ENCODE measurements at regions not wholly inside any gene's neighbourhood (a gene's known extent, or its start where the extent isn't known, plus 50 kb on each side); places are given as distances from the start of the nearest gene placed in this dataset.
A peak's percentile ranks its signal among the peaks of the same experiment; 100 is the strongest.

GRCh38 chr2:102082571-102083392 lies 59.8 kb upstream of the IL1R1 start:
- DNase-seq (peak in 2 of 5 donors; percentile 38 to 76), FAIRE-seq (no peak)
- Histone ChIP-seq H3K27me3 (ENCODE audit: control insufficient read depth, insufficient read depth, low read length) (no peaks in the 10 kb centered on the region), H3K9ac (ENCODE audit: low read length in 3 of 3) (no peak overlapping the region), H3K36me3 (ENCODE audit: control insufficient read depth in 2 of 3, insufficient read depth in 3 of 3, low read length in 3 of 3) (no peaks in the 10 kb centered on the region), H3K4me3 (ENCODE audit: low read length in 3 of 3) (no peak overlapping the region), H3K27ac (ENCODE audit: low read depth in 2 of 2, low read length in 2 of 2) (peak overlapping the region; percentile 1 to 45), H3K9me3 (ENCODE audit: control insufficient read depth in 2 of 3, insufficient read depth in 1 of 3, low read length in 3 of 3) (no peaks in the 10 kb centered on the region), H3K4me1 (ENCODE audit: control insufficient read depth in 2 of 3, insufficient read depth in 2 of 3, low read depth in 1 of 3, low read length in 3 of 3) (peaks cover 0 to 7% (median 3%) of the 10 kb centered on the region in 3 donors)
- intact Hi-C loops (cut with DNase I): no loop called here
- no peak for TF ChIP-seq CTCF (IDR thresholded peaks at IDR 0.05; ENCODE audit: borderline replicate concordance, extremely low read depth, insufficient read depth)

- no peaks in the 10 kb centered on the region for H3K36me3 ChIP-seq (ENCODE audit: control insufficient read depth in 2 of 3, insufficient read depth in 3 of 3, low read length in 3 of 3)
- no peak overlapping the region for H3K9ac ChIP-seq (ENCODE audit: low read length in 3 of 3)
- intact Hi-C loops (cut with DNase I): no loop called here
- FAIRE-seq: no peak
- H3K27me3 ChIP-seq (ENCODE audit: control insufficient read depth, insufficient read depth, low read length): no peaks in the 10 kb centered on the region
- peaks cover 0 to 7% (median 3%) of the 10 kb centered on the region in 3 donors for H3K4me1 ChIP-seq (ENCODE audit: control insufficient read depth in 2 of 3, insufficient read depth in 2 of 3, low read depth in 1 of 3, low read length in 3 of 3)
- DNase-seq: no peak
- no peaks in the 10 kb centered on the region for H3K9me3 ChIP-seq (ENCODE audit: control insufficient read depth in 2 of 3, insufficient read depth in 1 of 3, low read length in 3 of 3)
- peak overlapping the region in 1 of 2 donors; percentile 1 for H3K27ac ChIP-seq (ENCODE audit: low read depth in 2 of 2, low read length in 2 of 2)
- no peak for TF ChIP-seq CTCF (IDR thresholded peaks at IDR 0.05; ENCODE audit: borderline replicate concordance, extremely low read depth, insufficient read depth)
- H3K4me3 ChIP-seq (ENCODE audit: low read length in 3 of 3): no peak overlapping the region
Measured at GRCh38 chr2:102083393-102083703, 59.2 kb upstream of the IL1R1 start.

GRCh38 chr2:102084651-102085050 lies 57.9 kb upstream of the IL1R1 start:
- Histone ChIP-seq H3K4me3 (ENCODE audit: low read length in 3 of 3) (no peak overlapping the region), H3K36me3 (ENCODE audit: control insufficient read depth in 2 of 3, insufficient read depth in 3 of 3, low read length in 3 of 3) (no peaks in the 10 kb centered on the region), H3K27me3 (ENCODE audit: control insufficient read depth, insufficient read depth, low read length) (no peaks in the 10 kb centered on the region), H3K9me3 (ENCODE audit: control insufficient read depth in 2 of 3, insufficient read depth in 1 of 3, low read length in 3 of 3) (no peaks in the 10 kb centered on the region), H3K4me1 (ENCODE audit: control insufficient read depth in 2 of 3, insufficient read depth in 2 of 3, low read depth in 1 of 3, low read length in 3 of 3) (peaks cover 0 to 7% (median 3%) of the 10 kb centered on the region in 3 donors), H3K27ac (ENCODE audit: low read depth in 2 of 2, low read length in 2 of 2) (no peak overlapping the region), H3K9ac (ENCODE audit: low read length in 3 of 3) (no peak overlapping the region)
- DNase-seq: no peak
- intact Hi-C loops (cut with DNase I): no loop called here
- no peak for TF ChIP-seq CTCF (IDR thresholded peaks at IDR 0.05; ENCODE audit: borderline replicate concordance, extremely low read depth, insufficient read depth)
- no peak for FAIRE-seq

Measured in kidney (tissue), 13 donors.